ENCODE measurements at regions not wholly inside any gene's neighbourhood (a gene's known extent, or its start where the extent isn't known, plus 50 kb on each side); places are given as distances from the start of the nearest gene placed in this dataset.

- peaks cover 5% of the 10 kb centered on the region for H3K9me3 ChIP-seq (ENCODE audit: control insufficient read depth, low read length, poor library complexity, severe bottlenecking)
- ATAC-seq (no peak), DNase-seq (no peak)
- Mint-ChIP-seq H3K27ac (no peak overlapping the region), H3K27me3 (no peaks in the 10 kb centered on the region), H3K4me1 (peaks cover 5% of the 10 kb centered on the region), H3K4me3 (no peak overlapping the region), H3K36me3 (ENCODE audit: low read depth) (no peaks in the 10 kb centered on the region)
These were observed 447.7 kb upstream of the DPPA4 start for GRCh38 chr3:109784852-109785631.

GRCh38 chr3:109803274-109803673, 465.9 kb upstream of the DPPA4 start:
- ATAC-seq (no peak), DNase-seq (no peak)
- no peaks in the 10 kb centered on the region for H3K27me3 Mint-ChIP-seq
- H3K36me3 Mint-ChIP-seq (ENCODE audit: low read depth): no peaks in the 10 kb centered on the region
- no peak overlapping the region for H3K27ac Mint-ChIP-seq
- peaks cover 22% of the 10 kb centered on the region for H3K4me1 Mint-ChIP-seq
- peak overlapping the region; percentile 1 for H3K4me3 Mint-ChIP-seq
- H3K9me3 ChIP-seq (ENCODE audit: control insufficient read depth, low read length, poor library complexity, severe bottlenecking): peaks cover 5% of the 10 kb centered on the region

- Mint-ChIP-seq H3K4me1 (peaks cover 24% of the 10 kb centered on the region), H3K27ac (peak overlapping the region; percentile 96), H3K4me3 (peak overlapping the region; percentile 2), H3K27me3 (no peaks in the 10 kb centered on the region), H3K36me3 (ENCODE audit: low read depth) (no peaks in the 10 kb centered on the region)
- DNase-seq (no peak), ATAC-seq (no peak)
- peaks cover 9% of the 10 kb centered on the region for H3K9me3 ChIP-seq (ENCODE audit: control insufficient read depth, low read length, poor library complexity, severe bottlenecking)
These were observed 467.4 kb upstream of the DPPA4 start for GRCh38 chr3:109804697-109805096.

GRCh38 chr3:109806929-109807328, 469.6 kb upstream of the DPPA4 start:
- Mint-ChIP-seq H3K4me1 (peaks cover 24% of the 10 kb centered on the region), H3K27ac (peak overlapping the region; percentile 96), H3K36me3 (ENCODE audit: low read depth) (no peaks in the 10 kb centered on the region), H3K4me3 (peak overlapping the region; percentile 71), H3K27me3 (no peaks in the 10 kb centered on the region)
- DNase-seq: peak in 2 of 3 donors; percentile 14 to 18
- peaks cover 9% of the 10 kb centered on the region for H3K9me3 ChIP-seq (ENCODE audit: control insufficient read depth, low read length, poor library complexity, severe bottlenecking)
- ATAC-seq: peak; percentile 95

GRCh38 chr3:109809513-109809912, 472.2 kb upstream of the DPPA4 start:
- H3K36me3 Mint-ChIP-seq (ENCODE audit: low read depth): no peaks in the 10 kb centered on the region
- peaks cover 9% of the 10 kb centered on the region for H3K9me3 ChIP-seq (ENCODE audit: control insufficient read depth, low read length, poor library complexity, severe bottlenecking)

GRCh38 chr3:109818081-109818480, 480.7 kb upstream of the DPPA4 start:
- ATAC-seq: no peak
- H3K36me3 Mint-ChIP-seq (ENCODE audit: low read depth): no peaks in the 10 kb centered on the region
- peaks cover 5% of the 10 kb centered on the region for H3K4me1 Mint-ChIP-seq
- no peaks in the 10 kb centered on the region for H3K9me3 ChIP-seq (ENCODE audit: control insufficient read depth, low read length, poor library complexity, severe bottlenecking)
- no peaks in the 10 kb centered on the region for H3K27me3 Mint-ChIP-seq
- no peak for DNase-seq
- H3K4me3 Mint-ChIP-seq: no peak overlapping the region
- H3K27ac Mint-ChIP-seq: no peak overlapping the region

More at GRCh38 chr3:109809513-109809912, 472.2 kb upstream of the DPPA4 start:
- H3K4me3 Mint-ChIP-seq: no peak overlapping the region
- DNase-seq (no peak), ATAC-seq (no peak)
- H3K27ac Mint-ChIP-seq: no peak overlapping the region
- H3K27me3 Mint-ChIP-seq: no peaks in the 10 kb centered on the region
- H3K4me1 Mint-ChIP-seq: peaks cover 24% of the 10 kb centered on the region

GRCh38 chr3:109819734-109820133, 482.4 kb upstream of the DPPA4 start:
- DNase-seq (no peak), ATAC-seq (no peak)
- Mint-ChIP-seq H3K27ac (no peak overlapping the region), H3K27me3 (no peaks in the 10 kb centered on the region), H3K4me1 (peaks cover 5% of the 10 kb centered on the region), H3K4me3 (no peak overlapping the region), H3K36me3 (ENCODE audit: low read depth) (no peaks in the 10 kb centered on the region)
- no peaks in the 10 kb centered on the region for H3K9me3 ChIP-seq (ENCODE audit: control insufficient read depth, low read length, poor library complexity, severe bottlenecking)

- H3K9me3 ChIP-seq (ENCODE audit: control insufficient read depth, low read length, poor library complexity, severe bottlenecking): no peaks in the 10 kb centered on the region
- DNase-seq: no peak
- no peak overlapping the region for H3K27ac Mint-ChIP-seq
- no peaks in the 10 kb centered on the region for H3K27me3 Mint-ChIP-seq
- no peaks in the 10 kb centered on the region for H3K4me1 Mint-ChIP-seq
- no peaks in the 10 kb centered on the region for H3K36me3 Mint-ChIP-seq (ENCODE audit: low read depth)
- H3K4me3 Mint-ChIP-seq: no peak overlapping the region
- no peak for ATAC-seq
These were observed 488.8 kb upstream of the DPPA4 start for GRCh38 chr3:109825971-109826810.

- Mint-ChIP-seq H3K4me3 (no peak overlapping the region), H3K27ac (no peak overlapping the region), H3K4me1 (no peaks in the 10 kb centered on the region), H3K36me3 (ENCODE audit: low read depth) (no peaks in the 10 kb centered on the region), H3K27me3 (no peaks in the 10 kb centered on the region)
- H3K9me3 ChIP-seq (ENCODE audit: control insufficient read depth, low read length, poor library complexity, severe bottlenecking): no peaks in the 10 kb centered on the region
- DNase-seq (no peak), ATAC-seq (no peak)
These were observed 494.1 kb upstream of the DPPA4 start for GRCh38 chr3:109831403-109831802.

GRCh38 chr3:109835958-109836357, 498.6 kb upstream of the DPPA4 start:
- H3K27ac Mint-ChIP-seq: no peak overlapping the region
- ATAC-seq (no peak), DNase-seq (no peak)
- H3K36me3 Mint-ChIP-seq (ENCODE audit: low read depth): peaks cover 2% of the 10 kb centered on the region
- no peaks in the 10 kb centered on the region for H3K9me3 ChIP-seq (ENCODE audit: control insufficient read depth, low read length, poor library complexity, severe bottlenecking)
- no peaks in the 10 kb centered on the region for H3K27me3 Mint-ChIP-seq
- H3K4me3 Mint-ChIP-seq: no peak overlapping the region
- H3K4me1 Mint-ChIP-seq: no peaks in the 10 kb centered on the region

- H3K9me3 ChIP-seq (ENCODE audit: control insufficient read depth, low read length, poor library complexity, severe bottlenecking): peaks cover 5% of the 10 kb centered on the region
- Mint-ChIP-seq H3K27me3 (no peaks in the 10 kb centered on the region), H3K4me1 (peaks cover 13% of the 10 kb centered on the region), H3K4me3 (peak overlapping the region; percentile 69), H3K27ac (peak overlapping the region; percentile 59), H3K36me3 (ENCODE audit: low read depth) (peaks cover 9% of the 10 kb centered on the region)
- DNase-seq: no peak
- ATAC-seq: no peak
These were observed 514.5 kb upstream of the DPPA4 start for GRCh38 chr3:109851854-109852253.

GRCh38 chr3:109852283-109852682, 514.9 kb upstream of the DPPA4 start:
- ATAC-seq: no peak
- no peak for DNase-seq
- Mint-ChIP-seq H3K4me1 (peaks cover 13% of the 10 kb centered on the region), H3K27me3 (no peaks in the 10 kb centered on the region), H3K27ac (peak overlapping the region; percentile 59), H3K36me3 (ENCODE audit: low read depth) (peaks cover 9% of the 10 kb centered on the region), H3K4me3 (peak overlapping the region; percentile 69)
- H3K9me3 ChIP-seq (ENCODE audit: control insufficient read depth, low read length, poor library complexity, severe bottlenecking): peaks cover 5% of the 10 kb centered on the region

- ATAC-seq: no peak
- Mint-ChIP-seq H3K27me3 (no peaks in the 10 kb centered on the region), H3K36me3 (ENCODE audit: low read depth) (peaks cover 4% of the 10 kb centered on the region), H3K4me1 (peaks cover 13% of the 10 kb centered on the region), H3K4me3 (no peak overlapping the region), H3K27ac (no peak overlapping the region)
- DNase-seq: no peak
- peaks cover 5% of the 10 kb centered on the region for H3K9me3 ChIP-seq (ENCODE audit: control insufficient read depth, low read length, poor library complexity, severe bottlenecking)
These were observed 515.9 kb upstream of the DPPA4 start for GRCh38 chr3:109853077-109853731.

All from T-helper 17 cell (primary cell).